Posterior cingulate gyrus (tissue), 11 donors: ENCODE measurements at regions not wholly inside any gene's neighbourhood (a gene's known extent, or its start where the extent isn't known, plus 50 kb on each side); places are given as distances from the start of the nearest gene placed in this dataset.
A peak's percentile ranks its signal among the peaks of the same experiment; 100 is the strongest.

Experiments used
- DNase-seq, 10 donors: peaks; one replicate each; pipeline versions ENCODE4 v3.0.0 to v3.0.0-alpha.2; 2020 to 2021; ENCODE audit warnings: mixed read lengths in 3 of 10
- intact Hi-C: fragments of 100-400 bp; cut with DNase I; formaldehyde crosslinking; loops from one replicate; pipeline ENCODE4 v1.15.1; 2023

- peak in 1 of 10 donors; percentile 59 for DNase-seq
- intact Hi-C loops = no loop called here
These were observed 194.8 kb downstream of the CHRDL1 start for GRCh38 chrX:110600745-110601310.

- intact Hi-C loops = no loop called here
These were observed 181.0 kb downstream of the CHRDL1 start for GRCh38 chrX:110614596-110614995.

More at GRCh38 chrX:110614596-110614995, 181.0 kb downstream of the CHRDL1 start:
- DNase-seq = no peak
